ENCODE measurements at regions not wholly inside any gene's neighbourhood (a gene's known extent, or its start where the extent isn't known, plus 50 kb on each side); places are given as distances from the start of the nearest gene placed in this dataset.
"Not testable (repeated sequence)": the region's sequence is repeated elsewhere in the genome, so short reads cannot be mapped to it uniquely, and the experiment has no call there.

- in situ Hi-C loops (cut with MboI; ENCODE audit: low sequenced_read_pairs, unreplicated experiment); DNase-seq (ENCODE audit: low spot score): not testable (repeated sequence)
Observed at GRCh38 chrX:149420566-149420965, 84.5 kb downstream of the IDS start.

- in situ Hi-C loops (cut with MboI; ENCODE audit: low sequenced_read_pairs, unreplicated experiment): no loop called here
Observed at GRCh38 chrX:149398027-149398426, 107.1 kb downstream of the IDS start.

DNA sequence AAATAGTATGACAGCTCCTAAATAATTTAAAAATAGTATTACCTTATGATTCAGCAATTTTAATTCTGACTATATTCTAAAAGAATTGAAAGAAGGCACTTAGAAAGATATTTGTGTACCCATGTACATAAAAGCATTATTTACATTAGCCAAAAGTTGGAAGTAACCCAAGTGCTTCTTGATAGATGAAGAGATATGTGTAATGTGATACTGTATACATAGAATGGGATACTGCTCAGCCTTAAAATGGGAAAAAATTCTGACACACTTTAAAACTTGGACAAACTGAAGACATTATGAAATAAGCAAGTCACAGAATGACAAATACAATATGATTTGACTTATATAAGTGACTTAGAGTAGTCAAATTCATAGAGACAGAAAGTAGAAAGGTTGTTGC, 112.2 kb downstream of the IDS start:
- DNase-seq (ENCODE audit: low spot score): no peak
- no peak for TF ChIP-seq CTCF (IDR thresholded peaks at IDR 0.05; ENCODE audit: borderline replicate concordance, control extremely low read depth, extremely low read depth, insufficient read depth, missing control alignments)
- in situ Hi-C loops (cut with MboI; ENCODE audit: low sequenced_read_pairs, unreplicated experiment): no loop called here

More at GRCh38 chrX:149398027-149398426, 107.1 kb downstream of the IDS start:
- DNase-seq (ENCODE audit: low spot score): no peak
- no peak for TF ChIP-seq CTCF (IDR thresholded peaks at IDR 0.05; ENCODE audit: borderline replicate concordance, control extremely low read depth, extremely low read depth, insufficient read depth, missing control alignments)

DNA sequence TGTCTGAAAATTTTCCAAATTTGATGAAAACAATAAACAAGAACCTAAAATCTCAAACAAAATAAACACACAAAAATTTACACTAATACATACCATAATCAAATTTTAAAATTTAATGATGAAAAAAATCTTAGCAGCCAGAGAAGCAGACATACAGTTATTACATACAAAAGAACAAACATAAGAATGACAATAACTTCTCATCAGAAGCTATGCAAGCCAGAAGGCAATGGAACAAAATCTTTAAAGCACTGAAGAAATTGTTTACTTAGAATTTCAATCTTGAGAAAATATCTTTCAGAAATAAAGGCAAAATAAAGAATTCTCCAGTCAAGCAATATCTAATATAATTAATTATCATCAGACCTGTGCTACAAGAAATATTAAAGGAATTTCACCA, 121.3 kb downstream of the IDS start:
- no peak for DNase-seq (ENCODE audit: low spot score)
- in situ Hi-C loops (cut with MboI; ENCODE audit: low sequenced_read_pairs, unreplicated experiment): no loop called here
- no peak for TF ChIP-seq CTCF (IDR thresholded peaks at IDR 0.05; ENCODE audit: borderline replicate concordance, control extremely low read depth, extremely low read depth, insufficient read depth, missing control alignments)

DNA sequence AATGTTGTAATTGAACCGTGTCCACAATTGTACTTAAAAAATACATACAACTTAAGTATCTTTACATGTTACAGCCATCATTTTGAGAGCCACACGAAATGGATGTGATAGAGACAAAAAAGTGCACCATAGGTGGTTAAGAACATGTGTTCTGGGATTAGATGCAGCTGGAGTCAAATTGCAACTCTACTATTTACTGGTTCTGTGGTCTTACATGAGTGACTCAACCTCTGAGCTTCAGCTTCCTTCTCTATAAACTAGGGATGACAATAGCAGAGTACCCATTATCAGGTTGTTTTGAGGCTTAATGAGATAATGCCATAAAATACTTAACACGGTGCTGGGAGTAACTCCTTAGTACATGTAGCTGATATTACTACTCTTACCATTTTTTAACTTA, 130.4 kb downstream of the IDS start:
- DNase-seq (ENCODE audit: low spot score): no peak
- in situ Hi-C loops (cut with MboI; ENCODE audit: low sequenced_read_pairs, unreplicated experiment): no loop called here
- TF ChIP-seq CTCF (IDR thresholded peaks at IDR 0.05; ENCODE audit: borderline replicate concordance, control extremely low read depth, extremely low read depth, insufficient read depth, missing control alignments): no peak

DNA sequence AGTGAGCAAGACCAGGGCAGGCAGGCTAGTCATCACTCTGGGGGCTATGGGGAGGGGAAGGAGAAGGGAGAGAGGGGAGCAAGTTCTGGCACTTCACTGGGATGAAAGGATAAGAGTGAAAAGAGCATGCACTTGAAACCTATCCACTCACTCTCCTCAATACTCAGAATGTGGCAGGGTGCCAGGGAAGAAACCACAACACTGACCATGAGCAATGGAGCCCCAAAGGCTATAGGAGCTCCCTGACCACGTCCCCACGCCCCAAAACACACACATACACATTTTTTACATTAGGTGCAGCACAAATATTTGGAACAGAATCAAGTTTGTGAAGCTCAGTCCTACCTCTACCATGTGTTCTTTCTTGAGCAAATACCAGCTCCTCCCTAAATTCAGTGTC, 132.2 kb downstream of the IDS start:
- no peak for TF ChIP-seq CTCF (IDR thresholded peaks at IDR 0.05; ENCODE audit: borderline replicate concordance, control extremely low read depth, extremely low read depth, insufficient read depth, missing control alignments)
- DNase-seq (ENCODE audit: low spot score): no peak

DNA sequence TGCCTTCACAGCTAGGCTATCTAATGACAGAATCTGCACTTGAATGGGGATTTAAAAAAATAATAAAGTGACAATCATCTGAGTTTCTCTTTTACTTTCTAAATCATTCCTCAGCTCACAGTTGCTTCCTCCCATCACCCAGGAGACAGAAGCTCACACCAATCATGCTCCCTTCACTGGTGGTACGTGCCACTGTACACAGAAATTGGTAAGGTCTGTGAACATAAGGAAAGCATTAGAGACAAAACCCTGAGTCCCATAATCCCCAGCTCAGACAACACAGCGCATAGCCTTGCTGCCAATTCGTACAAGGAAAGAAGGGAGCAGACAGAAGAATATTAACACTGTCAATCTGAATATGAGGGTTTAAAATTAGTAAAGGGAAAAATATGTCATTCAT, 133.1 kb downstream of the IDS start:
- TF ChIP-seq CTCF (IDR thresholded peaks at IDR 0.05; ENCODE audit: borderline replicate concordance, control extremely low read depth, extremely low read depth, insufficient read depth, missing control alignments): no peak
- in situ Hi-C loops (cut with MboI; ENCODE audit: low sequenced_read_pairs, unreplicated experiment): no loop called here
- no peak for DNase-seq (ENCODE audit: low spot score)

More for the DNA sequence above, 132.2 kb downstream of the IDS start:
- in situ Hi-C loops (cut with MboI; ENCODE audit: low sequenced_read_pairs, unreplicated experiment): no loop called here
